ENCODE measurements at regions not wholly inside any gene's neighbourhood (a gene's known extent, or its start where the extent isn't known, plus 50 kb on each side); places are given as distances from the start of the nearest gene placed in this dataset.
A peak's percentile ranks its signal among the peaks of the same experiment; 100 is the strongest.

GRCh38 chr6:146886587-146887446 lies 288.0 kb downstream of the ADGB start:
- FAIRE-seq: peak; percentile 29

GRCh38 chr6:146887447-146888077 lies 288.8 kb downstream of the ADGB start:
- FAIRE-seq: no peak

DNA sequence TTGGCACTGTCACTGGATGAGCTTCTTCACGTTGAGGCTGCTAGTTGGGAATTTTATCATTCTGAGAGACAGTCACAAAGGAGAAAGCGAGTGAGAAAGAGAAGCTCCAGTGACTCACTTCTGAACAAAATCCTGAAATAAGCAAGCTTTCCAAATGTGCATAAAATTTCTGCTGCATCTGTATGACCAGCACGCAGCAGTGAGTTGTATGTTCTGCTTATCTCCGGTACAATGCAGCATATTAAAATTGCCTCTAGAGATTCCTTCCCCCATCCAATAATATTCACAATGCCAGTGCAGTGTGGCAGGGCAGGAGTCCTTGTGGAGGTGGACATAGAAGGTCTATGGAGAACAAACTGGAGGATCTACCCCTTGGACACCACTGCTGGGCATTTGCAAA lies 290.5 kb downstream of the ADGB start:
- no peak for FAIRE-seq

DNA sequence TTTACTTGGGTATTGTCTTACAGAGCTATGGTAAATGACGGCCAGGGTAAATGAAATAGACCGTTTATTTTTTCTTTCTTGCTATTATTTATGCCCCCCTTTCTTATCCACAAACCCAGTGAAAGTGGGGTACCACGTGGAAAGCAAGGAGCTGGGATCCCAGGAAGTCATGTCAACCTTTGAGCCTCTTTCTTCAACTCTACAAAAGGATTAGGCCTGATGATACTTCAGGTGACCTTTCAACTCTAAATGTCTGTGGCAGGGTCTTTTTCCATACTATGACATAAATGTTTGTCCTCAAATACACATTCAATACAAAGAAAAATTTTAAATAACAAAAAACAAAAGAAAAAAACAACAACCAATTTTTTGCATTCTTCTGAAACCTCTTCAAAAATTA lies 291.4 kb downstream of the ADGB start:
- FAIRE-seq: no peak

DNA sequence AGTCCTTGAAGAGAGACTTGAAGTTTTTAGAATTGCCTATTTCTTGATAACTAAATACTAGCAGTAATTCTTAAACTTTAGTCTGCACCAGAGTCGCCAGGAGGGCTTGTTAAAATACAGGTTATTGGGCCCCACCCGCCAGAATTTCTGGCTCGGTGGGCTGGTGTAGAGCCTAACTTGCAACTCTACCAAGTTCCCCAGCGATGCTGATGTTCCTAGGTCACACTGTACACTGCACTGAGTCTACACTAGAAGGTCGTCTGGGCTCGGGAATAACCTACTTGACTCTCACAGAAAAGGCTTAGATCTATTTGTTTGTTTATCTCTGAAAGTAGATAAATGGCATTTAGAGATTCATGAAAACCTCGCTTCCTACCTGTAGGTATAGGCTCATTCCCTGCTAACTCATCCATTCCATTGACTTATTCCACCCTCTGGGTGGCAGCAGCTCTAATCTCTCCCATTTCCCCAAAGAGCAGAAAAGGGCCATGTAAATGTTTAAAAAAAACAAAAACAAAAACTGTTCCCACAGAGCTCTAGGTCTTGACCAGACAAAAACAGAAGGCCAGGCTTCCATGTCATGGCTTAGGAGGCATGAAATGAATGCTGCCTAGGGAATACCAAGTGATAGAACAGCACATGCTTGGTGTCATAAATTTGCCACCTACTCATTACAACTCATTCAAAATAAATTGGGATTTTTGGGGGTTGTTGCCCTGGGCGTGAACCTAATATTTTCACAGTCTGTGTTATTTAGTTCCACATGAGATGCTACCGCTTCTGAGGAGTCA lies 292.1 kb downstream of the ADGB start:
- FAIRE-seq: no peak

DNA sequence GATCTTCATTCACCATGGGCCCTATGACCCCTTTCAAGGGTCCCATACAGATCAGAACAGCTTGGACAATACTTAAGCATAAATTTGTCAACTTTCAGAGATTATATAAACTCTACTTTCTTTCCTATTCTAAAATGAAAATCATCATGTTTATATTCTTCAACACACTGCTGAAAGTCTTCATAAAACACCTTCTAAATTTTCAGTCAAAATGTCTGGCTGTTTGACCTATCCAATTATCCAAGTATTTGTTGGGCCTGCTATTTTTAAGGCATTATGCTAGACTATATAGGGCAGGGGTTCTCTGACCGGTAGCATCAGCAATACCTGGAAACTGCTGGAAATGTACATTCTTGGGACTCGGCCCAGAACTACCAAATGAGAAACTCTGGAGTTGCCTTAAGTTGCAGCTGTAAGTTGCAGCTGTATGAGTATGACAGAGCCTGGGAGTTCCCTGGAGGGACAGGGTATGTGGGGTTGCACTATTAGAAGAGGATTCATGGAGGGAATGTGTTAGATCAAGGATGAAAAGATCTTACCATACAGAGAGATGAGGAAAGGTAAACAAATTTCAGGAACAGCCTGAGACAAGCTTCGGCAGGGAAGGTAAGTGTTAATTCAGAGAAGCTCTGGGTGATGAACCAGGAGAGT lies 293.0 kb downstream of the ADGB start:
- no peak for FAIRE-seq

- no peak for FAIRE-seq
Measured at GRCh38 chr6:146892283-146892612, 293.5 kb downstream of the ADGB start.

DNA sequence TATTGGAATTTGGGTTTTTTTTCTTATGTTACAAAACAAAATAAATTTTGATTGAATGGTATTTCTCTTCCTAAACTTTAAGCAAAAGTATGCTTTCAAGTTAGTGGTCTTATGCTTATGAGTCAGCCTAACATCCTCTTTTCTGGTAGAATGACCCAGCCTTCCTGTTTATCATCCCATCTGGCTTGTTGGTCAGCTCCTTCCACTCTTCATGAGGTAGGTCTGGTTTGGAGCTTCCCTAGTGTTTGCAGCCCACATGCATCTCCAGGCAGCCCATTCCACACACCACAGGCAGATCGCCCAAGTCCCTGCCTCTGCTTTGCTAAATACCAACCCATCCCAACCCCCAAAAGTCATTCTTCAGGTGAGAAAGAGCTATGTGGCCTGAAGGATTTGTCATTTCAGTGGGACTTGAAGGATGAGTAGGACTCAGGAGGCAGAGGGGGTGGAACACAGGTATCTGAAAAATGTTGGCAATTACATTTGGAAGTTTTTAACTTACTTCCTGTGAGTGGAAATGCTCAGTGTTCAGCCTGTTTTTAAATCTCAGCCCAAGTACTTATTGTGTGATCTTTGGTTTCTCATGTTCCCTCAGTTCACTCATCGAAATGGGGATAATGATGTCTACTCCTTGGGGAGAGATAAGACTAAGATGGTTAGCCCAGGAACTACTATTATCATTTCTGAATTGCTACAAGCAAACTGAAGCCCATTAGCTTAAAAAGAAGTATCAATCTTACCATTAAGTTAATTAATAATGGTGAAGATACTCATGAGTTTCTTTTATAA lies 294.0 kb downstream of the ADGB start:
- FAIRE-seq: no peak

GRCh38 chr6:146893690-146894089 lies 294.9 kb downstream of the ADGB start:
- FAIRE-seq: no peak

DNA sequence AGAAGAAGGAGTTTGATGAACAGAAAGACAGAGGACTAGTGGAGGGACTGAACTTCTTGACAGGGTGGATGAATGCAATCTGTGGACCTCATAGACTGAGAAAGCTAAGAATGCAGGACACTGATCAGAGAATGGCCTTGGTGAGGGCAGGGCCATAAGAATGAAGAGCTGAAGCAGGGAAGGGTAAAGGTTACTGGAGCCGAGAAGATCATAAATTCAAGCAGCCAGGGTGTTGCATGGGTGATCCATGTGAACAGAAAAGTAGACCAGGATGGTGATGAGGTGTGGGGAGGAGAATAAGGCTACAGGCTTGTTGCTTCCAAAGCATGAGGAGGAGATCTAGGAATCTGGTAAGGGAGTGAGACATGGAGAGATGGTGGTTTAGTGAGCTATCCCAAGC lies 295.9 kb downstream of the ADGB start:
- FAIRE-seq: no peak

- no peak for FAIRE-seq
Measured at GRCh38 chr6:146895101-146895771, 296.5 kb downstream of the ADGB start.

GRCh38 chr6:146895772-146896061 lies 296.9 kb downstream of the ADGB start:
- no peak for FAIRE-seq

- FAIRE-seq: no peak
Measured at GRCh38 chr6:146896062-146896813, 297.5 kb downstream of the ADGB start.

- FAIRE-seq: no peak
Measured at GRCh38 chr6:146896960-146897701, 298.4 kb downstream of the ADGB start.

DNA sequence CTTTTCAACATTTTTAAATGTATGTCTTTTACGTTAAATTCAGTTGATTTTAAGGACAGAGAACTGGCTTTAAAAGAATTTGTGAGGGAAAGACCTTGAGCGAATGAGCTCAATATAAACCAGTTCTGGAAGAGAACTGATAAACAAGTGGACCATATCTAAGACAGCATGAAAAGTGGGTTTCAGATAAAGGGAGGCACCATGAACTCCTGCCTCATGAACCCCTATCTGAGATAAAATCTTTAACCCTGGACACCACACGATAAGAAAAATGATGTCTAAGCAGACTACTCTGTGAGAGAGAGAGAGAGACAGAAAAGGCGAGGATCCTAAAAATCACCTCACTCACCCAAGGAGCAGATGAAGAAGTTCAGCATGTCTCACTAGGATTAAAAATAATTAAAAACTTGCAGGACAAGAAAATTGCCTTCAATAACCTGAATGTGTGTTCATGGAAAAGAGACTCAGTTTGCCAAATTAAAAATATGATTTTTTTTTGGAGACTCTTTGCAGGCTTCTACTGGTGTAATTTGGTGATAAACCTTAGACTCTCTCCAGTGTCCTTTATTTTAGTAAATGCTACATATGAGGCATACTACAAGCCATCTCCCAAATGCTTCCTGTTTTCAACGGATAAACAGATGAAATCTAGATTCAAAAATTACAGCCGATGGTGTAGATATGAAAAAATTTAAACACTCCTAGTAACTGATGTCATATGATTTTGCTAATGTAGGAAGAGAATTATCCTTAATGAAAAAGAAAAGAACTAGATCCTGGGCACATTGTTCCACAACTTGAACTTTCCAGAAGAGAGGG lies 299.5 kb downstream of the ADGB start:
- no peak for FAIRE-seq

GRCh38 chr6:146898888-146899227 lies 300.1 kb downstream of the ADGB start:
- FAIRE-seq: no peak

DNA sequence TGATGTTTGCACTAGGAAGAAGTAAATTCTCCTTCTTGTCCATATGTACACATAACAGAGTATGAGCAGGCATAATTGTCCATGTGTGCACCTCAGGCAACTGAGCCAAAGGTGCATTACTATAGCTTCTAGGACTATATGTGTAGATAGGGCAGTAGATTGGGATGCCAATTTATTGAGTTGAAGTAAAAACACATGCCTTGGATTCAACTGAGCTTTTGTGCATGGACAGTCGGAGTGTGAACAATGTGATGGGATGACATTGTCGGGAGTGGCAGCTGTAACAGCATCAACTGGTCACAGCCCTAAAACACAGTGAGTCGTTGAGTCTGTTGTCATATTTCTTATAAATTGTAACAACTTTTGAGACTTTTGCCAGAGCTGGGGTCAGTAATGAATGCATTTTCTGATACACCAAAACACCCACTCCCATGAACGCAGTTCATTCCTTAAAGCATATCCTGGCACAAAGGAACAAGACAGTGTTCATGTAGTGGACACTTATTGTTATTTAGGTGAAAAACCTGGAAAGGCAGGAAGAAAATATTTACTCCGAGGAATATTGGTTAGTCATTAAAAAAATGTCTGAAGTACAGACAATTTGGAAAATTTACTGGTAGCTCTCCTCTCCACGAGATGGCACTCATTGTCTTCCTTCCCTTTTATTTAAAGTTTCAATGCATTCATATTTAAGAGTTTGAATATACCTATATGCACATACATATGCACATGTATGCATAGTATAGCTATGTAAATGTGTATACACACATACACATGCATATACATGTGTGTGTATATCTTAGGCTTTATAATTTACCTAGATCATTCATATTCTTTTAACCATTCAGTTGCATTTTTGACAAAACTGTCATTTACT lies 302.0 kb upstream of the STXBP5 start:
- peak; percentile 92 for FAIRE-seq

GRCh38 chr6:146902846-146903245 lies 301.4 kb upstream of the STXBP5 start:
- no peak for FAIRE-seq

- FAIRE-seq: no peak
Measured at GRCh38 chr6:146903451-146903850, 300.8 kb upstream of the STXBP5 start.

Measured in A204.1 (cell line).